IMR-90 (cell line): ENCODE measurements at regions not wholly inside any gene's neighbourhood (a gene's known extent, or its start where the extent isn't known, plus 50 kb on each side); places are given as distances from the start of the nearest gene placed in this dataset.

Experiments used
- ATAC-seq: fragments of 200-7000 bp; cut with Tn5 transposase; 2 replicates; pipeline ENCODE4 v1.9.1; 2020; ENCODE audit warnings: low read depth, mild to moderate bottlenecking, moderate library complexity
- BruUV-seq: library from RNA; stranded (reverse); fragments of 400-500 nt; replicated peaks from 2 replicates; lab custom pipeline; 2021; lab: Mats Ljungman, UMichigan
- CTCF ChIA-PET: fragments of 300-600 bp; formaldehyde crosslinking; extraction: SDS; loops from one replicate; lab custom pipeline; 2021; ENCODE audit warnings: antibody characterized with exemption; lab: Yijun Ruan, JAX
- POLR2A ChIA-PET: fragments of 300-600 bp; sonication (Branson Sonifier 250); formaldehyde crosslinking; loops from one replicate; lab custom pipeline; 2022; ENCODE audit warnings: antibody characterized with exemption; ENCODE audit not compliant: unreplicated experiment; lab: Charles Lee
- DNase-seq: peaks from one replicate; pipeline ENCODE4 v3.0.0; 2013
- H2AFZ ChIP-seq: replicated peaks from 2 replicates; pipeline ENCODE3; 2013; ENCODE audit warnings: low read length, mild to moderate bottlenecking; ENCODE audit not compliant: poor library complexity
- H2AK5ac ChIP-seq: 2 replicates; pipeline ENCODE4 v1.6.1; 2013; ENCODE audit warnings: low read depth, low read length, inconsistent platforms
- H2AK9ac ChIP-seq: replicated peaks from 2 replicates; pipeline ENCODE3; 2013; ENCODE audit warnings: mild to moderate bottlenecking, low read depth, low read length, moderate library complexity; ENCODE audit not compliant: poor library complexity
- H2BK120ac ChIP-seq: 2 replicates; pipeline ENCODE4 v1.6.1; 2013; ENCODE audit warnings: low read depth, low read length, inconsistent platforms
- H2BK15ac ChIP-seq: 3 replicates; pipeline ENCODE4 v1.6.1; 2013; ENCODE audit warnings: low read depth, low read length, inconsistent platforms
- H2BK20ac ChIP-seq: 2 replicates; pipeline ENCODE4 v1.6.1; 2013; ENCODE audit warnings: low read depth, mild to moderate bottlenecking, inconsistent platforms, low read length, moderate library complexity
- H2BK5ac ChIP-seq: 2 replicates; pipeline ENCODE4 v1.6.1; 2013; ENCODE audit warnings: mild to moderate bottlenecking, low read depth, low read length, inconsistent platforms; ENCODE audit not compliant: poor library complexity, severe bottlenecking
- H3K14ac ChIP-seq: replicated peaks from 2 replicates; pipeline ENCODE4 v1.6.1; 2013; ENCODE audit warnings: low read depth, low read length, inconsistent platforms
- H3K18ac ChIP-seq: 2 replicates; pipeline ENCODE4 v1.6.1; 2013; ENCODE audit warnings: low read depth, low read length, control low read depth
- H3K23ac ChIP-seq: 2 replicates; pipeline ENCODE4 v1.6.1; 2013; ENCODE audit warnings: low read depth, low read length, inconsistent platforms
- H3K27ac ChIP-seq: 2 replicates; pipeline ENCODE4 v1.5.1; 2013; ENCODE audit warnings: mild to moderate bottlenecking, control low read depth, low read length; ENCODE audit not compliant: insufficient read depth
- H3K27me3 ChIP-seq: 2 replicates; pipeline ENCODE4 v1.6.1; 2013; ENCODE audit warnings: low read length; ENCODE audit not compliant: control insufficient read depth, insufficient read depth
- H3K36me3 ChIP-seq: 2 replicates; pipeline ENCODE4 v1.6.1; 2013; ENCODE audit warnings: low read length, mixed read lengths; ENCODE audit not compliant: control insufficient read depth, insufficient read depth
- H3K4ac ChIP-seq: 2 replicates; pipeline ENCODE4 v1.6.1; 2013; ENCODE audit warnings: low read depth, low read length, inconsistent platforms
- H3K4me1 ChIP-seq: 2 replicates; pipeline ENCODE4 v1.6.1; 2013; ENCODE audit warnings: low read length, mixed read lengths; ENCODE audit not compliant: control insufficient read depth, insufficient read depth
- H3K4me2 ChIP-seq: 2 replicates; pipeline ENCODE4 v1.6.1; 2013; ENCODE audit warnings: low read depth, mild to moderate bottlenecking, control low read depth, low read length, moderate library complexity
- H3K4me3 ChIP-seq: 2 replicates; pipeline ENCODE4 v1.5.1; 2013; ENCODE audit warnings: low read depth, mild to moderate bottlenecking, control low read depth, low read length, moderate library complexity; ENCODE audit not compliant: insufficient read depth
- H3K56ac ChIP-seq: 2 replicates; pipeline ENCODE4 v1.6.1; 2013; ENCODE audit warnings: low read length, inconsistent platforms; ENCODE audit not compliant: insufficient read depth; ENCODE audit errors: extremely low read depth
- H3K79me1 ChIP-seq, 2 experiments: 2 replicates each; pipeline ENCODE4 v1.6.1; 2013; ENCODE audit warnings: low read length in 2 of 2, inconsistent platforms in 1 of 2, low read depth in 1 of 2
- H3K9ac ChIP-seq: 2 replicates; pipeline ENCODE4 v1.6.1; 2013; ENCODE audit warnings: low read depth, low read length, control low read depth
- H3K9me1 ChIP-seq: 2 replicates; pipeline ENCODE4 v1.6.1; 2013; ENCODE audit warnings: low read length, inconsistent platforms; ENCODE audit not compliant: insufficient read depth
- H3K9me3 ChIP-seq: 2 replicates; pipeline ENCODE4 v1.6.1; 2013; ENCODE audit warnings: low read length; ENCODE audit not compliant: control insufficient read depth, insufficient read depth
- H4K20me1 ChIP-seq: 2 replicates; pipeline ENCODE4 v1.6.1; 2013; ENCODE audit warnings: low read length, inconsistent platforms; ENCODE audit not compliant: insufficient read depth
- H4K5ac ChIP-seq: 2 replicates; pipeline ENCODE4 v1.6.1; 2013; ENCODE audit warnings: mild to moderate bottlenecking, low read depth, low read length, control low read depth
- H4K8ac ChIP-seq, 2 experiments: 2 replicates each; pipeline ENCODE4 v1.6.1; 2013; ENCODE audit warnings: low read depth in 2 of 2, low read length in 2 of 2, control low read depth in 1 of 2, inconsistent platforms in 1 of 2
- H4K91ac ChIP-seq: 2 replicates; pipeline ENCODE4 v1.6.1; 2013; ENCODE audit warnings: low read depth, low read length, inconsistent platforms; ENCODE audit not compliant: insufficient read depth
- BHLHE40 ChIP-seq: fragments of 150-350 bp; IDR thresholded peaks from 2 replicates; pipeline ENCODE4 v1.6.1; 2016; ENCODE audit warnings: mild to moderate bottlenecking, low read depth, low read length
- CEBPB ChIP-seq: IDR thresholded peaks from 2 replicates; pipeline ENCODE4 v1.6.1; 2012; ENCODE audit warnings: low read depth, low read length, improper control_type of control experiment
- CHD1 ChIP-seq: IDR thresholded peaks from 2 replicates; pipeline ENCODE4 v1.6.1; 2012; ENCODE audit warnings: low read depth, low read length, improper control_type of control experiment
- FOS ChIP-seq: fragments of 150-350 bp; IDR thresholded peaks from 2 replicates; pipeline ENCODE4 v1.6.1; 2016; ENCODE audit warnings: low read depth, low read length
- MAFK ChIP-seq: IDR thresholded peaks from 2 replicates; pipeline ENCODE4 v1.6.1; 2012; ENCODE audit warnings: low read depth, low read length, improper control_type of control experiment
- MAZ ChIP-seq: IDR thresholded peaks from 2 replicates; pipeline ENCODE4 v1.6.1; 2012; ENCODE audit warnings: low read depth, mild to moderate bottlenecking, low read length, improper control_type of control experiment, moderate library complexity, borderline replicate concordance
- MXI1 ChIP-seq: IDR thresholded peaks from 2 replicates; pipeline ENCODE4 v1.6.1; 2012; ENCODE audit warnings: low read depth, mild to moderate bottlenecking, low read length, moderate library complexity, borderline replicate concordance
- NFE2L2 ChIP-seq: fragments of 150-350 bp; IDR thresholded peaks from 2 replicates; pipeline ENCODE4 v1.6.1; 2016; ENCODE audit warnings: low read depth, mild to moderate bottlenecking, low read length
- POLR2A ChIP-seq: IDR thresholded peaks from 2 replicates; pipeline ENCODE4 v1.6.1; 2012; ENCODE audit warnings: mild to moderate bottlenecking, low read depth, low read length
- RAD21 ChIP-seq: IDR thresholded peaks from 2 replicates; pipeline ENCODE4 v1.6.1; 2012; ENCODE audit warnings: low read length, improper control_type of control experiment
- RCOR1 ChIP-seq: IDR thresholded peaks from 2 replicates; pipeline ENCODE4 v1.6.1; 2012; ENCODE audit warnings: mild to moderate bottlenecking, low read length, improper control_type of control experiment; ENCODE audit not compliant: insufficient replicate concordance
- RFX5 ChIP-seq: IDR thresholded peaks from 2 replicates; pipeline ENCODE4 v1.8.0; 2012; ENCODE audit warnings: low read depth, mild to moderate bottlenecking, low read length, moderate library complexity
- SMC3 ChIP-seq: fragments of 150-350 bp; IDR thresholded peaks from 2 replicates; pipeline ENCODE4 v1.6.1; 2016; ENCODE audit warnings: low read depth, mild to moderate bottlenecking, antibody characterized with exemption, low read length, moderate library complexity
- dilution Hi-C: fragments of 300-500 bp; cut with HindIII; formaldehyde crosslinking; loops from one replicate; pipeline ENCODE4 v1.14.3; 2018; ENCODE audit warnings: low sequenced_read_pairs; ENCODE audit not compliant: unreplicated experiment
- in situ Hi-C: fragments of 300-500 bp; cut with MboI; formaldehyde crosslinking; loops from 3 replicates; pipeline ENCODE4 v1.14.3; 2019; ENCODE audit warnings: low sequenced_read_pairs, inconsistent platforms, mixed read lengths
- intact Hi-C: fragments of 100-400 bp; cut with micrococcal nuclease; formaldehyde crosslinking; loops from 2 replicates; pipeline ENCODE4 v1.10.0; 2022
- TF ChIP-seq, protein P1 (sequence below): conservative IDR thresholded peaks from 2 replicates; pipeline ENCODE4 v1.5.1; 2012; ENCODE audit warnings: mild to moderate bottlenecking, low read depth, low read length, improper control_type of control experiment
- TF ChIP-seq, protein P2 (sequence below): fragments of 150-350 bp; IDR thresholded peaks from 2 replicates; pipeline ENCODE4 v1.6.1; 2016; ENCODE audit warnings: low read depth, mild to moderate bottlenecking, low read length, moderate library complexity, borderline replicate concordance
- TF ChIP-seq, protein P3 (sequence below): fragments of 150-350 bp; IDR thresholded peaks from 2 replicates; pipeline ENCODE4 v1.6.1; 2017; ENCODE audit warnings: mild to moderate bottlenecking, antibody characterized with exemption, low read length, low read depth

DNA sequence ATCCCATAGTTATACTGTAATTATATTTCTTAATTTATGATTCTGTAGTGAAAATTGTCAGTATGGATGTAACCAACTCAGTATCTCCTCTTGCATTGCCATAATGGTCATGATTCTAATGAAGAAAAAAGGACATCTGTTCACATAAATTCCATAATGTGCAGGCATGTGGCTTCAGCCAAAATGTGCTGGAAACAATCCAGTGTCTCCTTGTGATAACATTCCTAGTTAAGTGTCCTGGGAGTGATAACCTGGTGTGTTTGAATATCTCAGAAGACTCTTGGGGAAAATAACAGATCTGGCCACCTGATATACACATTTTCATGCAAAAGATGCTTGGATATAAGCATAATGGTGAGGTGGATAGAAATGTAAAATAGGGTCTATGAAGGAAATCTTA, 2309.8 kb downstream of the PCDH7 start:
- Histone ChIP-seq H3K4me1 (no peaks in the 10 kb centered on the region), H3K23ac (no peak overlapping the region), H3K9me1 (no peaks in the 10 kb centered on the region), H3K14ac (no peak overlapping the region), H3K27ac (no peak overlapping the region), H2BK5ac (no peak overlapping the region), H2BK120ac (no peak overlapping the region), H3K36me3 (no peaks in the 10 kb centered on the region), H3K79me1 (no peaks in the 10 kb centered on the region), H4K8ac (no peak overlapping the region), H3K4me2 (no peak overlapping the region), H3K56ac (no peak overlapping the region), H2AK5ac (no peak overlapping the region), H2BK15ac (no peak overlapping the region), H4K91ac (no peak overlapping the region), H3K9me3 (no peaks in the 10 kb centered on the region), H3K27me3 (no peaks in the 10 kb centered on the region), H2AFZ (no peak overlapping the region), H3K18ac (no peak overlapping the region), H4K5ac (no peak overlapping the region), H3K9ac (no peak overlapping the region), H3K4ac (no peak overlapping the region), H3K4me3 (no peak overlapping the region), H4K20me1 (no peaks in the 10 kb centered on the region), H2AK9ac (no peak overlapping the region), H2BK20ac (no peak overlapping the region)
- ChIA-PET CTCF (no interaction called here), POLR2A (no interaction called here)
- no TSS peak for BruUV-seq
- DNase-seq (no peak), ATAC-seq (no peak)
- in situ Hi-C loops (no loop called here), intact Hi-C loops (no loop called here), dilution Hi-C loops (no loop called here)
- no peak for TF ChIP-seq BHLHE40
- no peak for TF ChIP-seq RCOR1
- no peak for TF ChIP-seq MXI1
- no peak for TF ChIP-seq NFE2L2
- no peak for TF ChIP-seq CHD1
- TF ChIP-seq, protein P1, sequence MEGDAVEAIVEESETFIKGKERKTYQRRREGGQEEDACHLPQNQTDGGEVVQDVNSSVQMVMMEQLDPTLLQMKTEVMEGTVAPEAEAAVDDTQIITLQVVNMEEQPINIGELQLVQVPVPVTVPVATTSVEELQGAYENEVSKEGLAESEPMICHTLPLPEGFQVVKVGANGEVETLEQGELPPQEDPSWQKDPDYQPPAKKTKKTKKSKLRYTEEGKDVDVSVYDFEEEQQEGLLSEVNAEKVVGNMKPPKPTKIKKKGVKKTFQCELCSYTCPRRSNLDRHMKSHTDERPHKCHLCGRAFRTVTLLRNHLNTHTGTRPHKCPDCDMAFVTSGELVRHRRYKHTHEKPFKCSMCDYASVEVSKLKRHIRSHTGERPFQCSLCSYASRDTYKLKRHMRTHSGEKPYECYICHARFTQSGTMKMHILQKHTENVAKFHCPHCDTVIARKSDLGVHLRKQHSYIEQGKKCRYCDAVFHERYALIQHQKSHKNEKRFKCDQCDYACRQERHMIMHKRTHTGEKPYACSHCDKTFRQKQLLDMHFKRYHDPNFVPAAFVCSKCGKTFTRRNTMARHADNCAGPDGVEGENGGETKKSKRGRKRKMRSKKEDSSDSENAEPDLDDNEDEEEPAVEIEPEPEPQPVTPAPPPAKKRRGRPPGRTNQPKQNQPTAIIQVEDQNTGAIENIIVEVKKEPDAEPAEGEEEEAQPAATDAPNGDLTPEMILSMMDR = no peak
- TF ChIP-seq, protein P2, sequence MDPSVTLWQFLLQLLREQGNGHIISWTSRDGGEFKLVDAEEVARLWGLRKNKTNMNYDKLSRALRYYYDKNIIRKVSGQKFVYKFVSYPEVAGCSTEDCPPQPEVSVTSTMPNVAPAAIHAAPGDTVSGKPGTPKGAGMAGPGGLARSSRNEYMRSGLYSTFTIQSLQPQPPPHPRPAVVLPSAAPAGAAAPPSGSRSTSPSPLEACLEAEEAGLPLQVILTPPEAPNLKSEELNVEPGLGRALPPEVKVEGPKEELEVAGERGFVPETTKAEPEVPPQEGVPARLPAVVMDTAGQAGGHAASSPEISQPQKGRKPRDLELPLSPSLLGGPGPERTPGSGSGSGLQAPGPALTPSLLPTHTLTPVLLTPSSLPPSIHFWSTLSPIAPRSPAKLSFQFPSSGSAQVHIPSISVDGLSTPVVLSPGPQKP = no peak
- no peak for TF ChIP-seq MAFK
- no peak for TF ChIP-seq SMC3
- TF ChIP-seq FOS = no peak
- no peak for TF ChIP-seq CEBPB
- TF ChIP-seq RFX5 = no peak
- TF ChIP-seq, protein P3, sequence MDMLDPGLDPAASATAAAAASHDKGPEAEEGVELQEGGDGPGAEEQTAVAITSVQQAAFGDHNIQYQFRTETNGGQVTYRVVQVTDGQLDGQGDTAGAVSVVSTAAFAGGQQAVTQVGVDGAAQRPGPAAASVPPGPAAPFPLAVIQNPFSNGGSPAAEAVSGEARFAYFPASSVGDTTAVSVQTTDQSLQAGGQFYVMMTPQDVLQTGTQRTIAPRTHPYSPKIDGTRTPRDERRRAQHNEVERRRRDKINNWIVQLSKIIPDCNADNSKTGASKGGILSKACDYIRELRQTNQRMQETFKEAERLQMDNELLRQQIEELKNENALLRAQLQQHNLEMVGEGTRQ = no peak
- no peak for TF ChIP-seq MAZ
- TF ChIP-seq RAD21 = no peak
- TF ChIP-seq POLR2A = no peak
